ENCODE measurements at regions not wholly inside any gene's neighbourhood (a gene's known extent, or its start where the extent isn't known, plus 50 kb on each side); places are given as distances from the start of the nearest gene placed in this dataset.

- TF ChIP-seq CTCF (IDR thresholded peaks at IDR 0.05; ENCODE audit: borderline replicate concordance) = no peak
- Histone ChIP-seq H3K36me3 (no peaks in the 10 kb centered on the region), H3K27me3 (ENCODE audit: low read depth) (no peaks in the 10 kb centered on the region), H3K4me3 (no peak overlapping the region), H3K9me3 (replicated peaks) (no peaks in the 10 kb centered on the region), H3K27ac (replicated peaks) (no peak overlapping the region), H3K4me1 (no peaks in the 10 kb centered on the region)
- DNase-seq = no peak
- intact Hi-C loops (cut with micrococcal nuclease) = no loop called here
Observed at GRCh38 chr3:5560199-5560598, 372.7 kb downstream of the EDEM1 start.

- H3K9me3 ChIP-seq (replicated peaks) = peaks cover 19% of the 10 kb centered on the region
- no peaks in the 10 kb centered on the region for H3K4me1 ChIP-seq
- intact Hi-C loops (cut with micrococcal nuclease) = no loop called here
- no peak overlapping the region for H3K4me3 ChIP-seq
- TF ChIP-seq CTCF (IDR thresholded peaks at IDR 0.05; ENCODE audit: borderline replicate concordance) = no peak
- H3K27ac ChIP-seq (replicated peaks) = no peak overlapping the region
- H3K36me3 ChIP-seq = no peaks in the 10 kb centered on the region
- H3K27me3 ChIP-seq (ENCODE audit: low read depth) = no peaks in the 10 kb centered on the region
- no peak for DNase-seq
Observed at GRCh38 chr3:5563537-5564277, 376.2 kb downstream of the EDEM1 start.

GRCh38 chr3:5564278-5564666 is 376.8 kb downstream of the EDEM1 start:
- intact Hi-C loops (cut with micrococcal nuclease) = no loop called here
- Histone ChIP-seq H3K9me3 (replicated peaks) (peaks cover 24% of the 10 kb centered on the region), H3K4me3 (no peak overlapping the region), H3K4me1 (no peaks in the 10 kb centered on the region), H3K27me3 (ENCODE audit: low read depth) (no peaks in the 10 kb centered on the region), H3K27ac (replicated peaks) (no peak overlapping the region), H3K36me3 (no peaks in the 10 kb centered on the region)
- no peak for DNase-seq
- TF ChIP-seq CTCF (IDR thresholded peaks at IDR 0.05; ENCODE audit: borderline replicate concordance) = no peak

GRCh38 chr3:5565026-5565425 is 377.5 kb downstream of the EDEM1 start:
- no peak for DNase-seq
- no peak overlapping the region for H3K27ac ChIP-seq (replicated peaks)
- intact Hi-C loops (cut with micrococcal nuclease) = no loop called here
- H3K9me3 ChIP-seq (replicated peaks) = peaks cover 29% of the 10 kb centered on the region
- TF ChIP-seq CTCF (IDR thresholded peaks at IDR 0.05; ENCODE audit: borderline replicate concordance) = no peak
- H3K27me3 ChIP-seq (ENCODE audit: low read depth) = no peaks in the 10 kb centered on the region
- no peak overlapping the region for H3K4me3 ChIP-seq
- H3K4me1 ChIP-seq = no peaks in the 10 kb centered on the region
- H3K36me3 ChIP-seq = no peaks in the 10 kb centered on the region

GRCh38 chr3:5567113-5567512 is 379.6 kb downstream of the EDEM1 start:
- TF ChIP-seq CTCF (IDR thresholded peaks at IDR 0.05; ENCODE audit: borderline replicate concordance) = no peak
- H3K27ac ChIP-seq (replicated peaks) = no peak overlapping the region
- peaks cover 29% of the 10 kb centered on the region for H3K9me3 ChIP-seq (replicated peaks)
- H3K4me3 ChIP-seq = no peak overlapping the region
- H3K27me3 ChIP-seq (ENCODE audit: low read depth) = no peaks in the 10 kb centered on the region
- intact Hi-C loops (cut with micrococcal nuclease) = no loop called here
- H3K36me3 ChIP-seq = no peaks in the 10 kb centered on the region
- DNase-seq = no peak
- H3K4me1 ChIP-seq = no peaks in the 10 kb centered on the region

Data from left ventricle myocardium inferior (tissue), 1 donor.